Sigmoid colon (tissue), 6 donors: ENCODE measurements at regions not wholly inside any gene's neighbourhood (a gene's known extent, or its start where the extent isn't known, plus 50 kb on each side); places are given as distances from the start of the nearest gene placed in this dataset.

Experiments used
- DNase-seq: peaks from one replicate; pipeline ENCODE4 v3.0.0-alpha.2; 2019
- H3K27ac ChIP-seq, 4 donors: fragments of 200-600 bp; sonication (generic); one replicate each; pipeline ENCODE4 v1.5.1; 2016 to 2019; ENCODE audit warnings: mild to moderate bottlenecking in 1 of 4
- H3K27me3 ChIP-seq, 3 donors: fragments of 200-600 bp; sonication (generic); one replicate each; pipeline ENCODE4 v1.5.1; 2019; ENCODE audit warnings: mild to moderate bottlenecking in 1 of 3
- H3K36me3 ChIP-seq, 4 donors: fragments of 200-600 bp; sonication (generic); one replicate each; pipeline ENCODE4 v1.5.1; 2016 to 2019
- H3K4me1 ChIP-seq, 4 donors: fragments of 200-600 bp; sonication (generic); one replicate each; pipeline ENCODE4 v1.5.1; 2017 to 2019
- H3K4me3 ChIP-seq, 4 donors: fragments of 200-600 bp; sonication (generic); one replicate each; pipeline ENCODE4 v1.5.1; 2017 to 2019; ENCODE audit warnings: mild to moderate bottlenecking in 2 of 4, moderate library complexity in 1 of 4
- H3K9me3 ChIP-seq, 4 donors: fragments of 200-600 bp in 3 of 4; sonication (generic) in 3 of 4; one replicate each; pipeline versions ENCODE4 v1.5.1 to v1.6.1; 2013 to 2019
- EP300 ChIP-seq, 4 donors: sonication (generic); formaldehyde crosslinking; IDR thresholded peaks; one replicate each; pipeline ENCODE4 v1.6.1; 2017; ENCODE audit warnings: antibody characterized with exemption in 4 of 4
- POLR2A ChIP-seq, 2 donors: fragments of 450-650 bp; IDR thresholded peaks; one replicate each; pipeline ENCODE4 v1.6.1; 2016; ENCODE audit warnings: antibody characterized with exemption in 2 of 2, mild to moderate bottlenecking in 2 of 2, moderate library complexity in 2 of 2
- POLR2AphosphoS5 ChIP-seq, 4 donors: sonication (generic); formaldehyde crosslinking; IDR thresholded peaks; one replicate each; pipeline ENCODE4 v1.6.1; 2017; ENCODE audit warnings: antibody characterized with exemption in 4 of 4
- WGBS, 2 donors: extraction: QIAGEN DNeasy Blood & Tissue Kit; methylation state at CpG; one replicate each; pipeline ENCODE4 v1.1.7; 2013; 5-methylcytosine and 5-hydroxymethylcytosine counted together
- intact Hi-C: fragments of 100-400 bp; cut with DNase I; formaldehyde crosslinking; loops from one replicate; pipeline ENCODE4 v1.15.1; 2023
- TF ChIP-seq, protein P1 (sequence below), 4 experiments: fragments of 450-650 bp in 3 of 4; fragments of 200-600 bp in 1 of 4; IDR thresholded peaks; one replicate each; pipeline ENCODE4 v1.5.1; 2016 to 2019; ENCODE audit warnings: antibody characterized with exemption in 4 of 4, mild to moderate bottlenecking in 3 of 4, moderate library complexity in 2 of 4
- donor health status: healthy with polysubstance abuse.
- donor health status: healthy.

DNA sequence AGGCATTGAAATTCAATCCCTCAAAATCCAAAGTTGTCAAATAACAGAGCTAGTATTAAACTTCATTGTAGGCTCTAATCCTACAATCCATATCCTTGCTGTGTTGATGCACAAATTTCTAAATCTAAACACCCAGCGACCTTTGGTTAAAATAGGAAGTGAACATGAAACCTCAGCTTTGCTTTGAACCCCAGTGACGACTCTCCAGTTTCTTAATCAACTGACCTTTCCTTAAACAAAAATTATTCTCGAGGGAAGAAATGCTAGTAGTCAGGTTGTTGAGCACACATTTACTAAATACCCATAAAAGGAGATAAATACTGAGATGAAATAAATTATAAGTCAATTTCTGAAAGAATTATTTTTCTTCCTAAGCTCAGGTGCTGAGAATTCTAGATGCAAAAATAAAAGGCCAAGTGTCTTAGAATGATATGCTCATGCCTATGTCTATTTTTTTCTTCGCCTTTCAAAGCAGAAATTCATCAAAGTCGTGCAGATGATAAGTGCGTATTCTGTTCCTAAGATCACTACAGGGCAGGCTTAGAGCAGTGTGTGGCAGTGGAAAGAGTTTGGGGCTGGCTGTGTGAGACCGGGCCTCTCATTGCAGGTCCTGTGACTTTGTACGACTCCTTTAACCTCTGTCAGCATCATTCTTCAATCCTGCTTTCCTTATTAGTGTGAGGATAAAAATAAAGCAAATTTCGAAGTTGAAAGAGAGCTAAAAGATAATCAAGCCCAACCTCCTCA lies 208.7 kb downstream of the PRL start:
- TF ChIP-seq POLR2AphosphoS5 (IDR thresholded peaks at IDR 0.05) (no peak), EP300 (IDR thresholded peaks at IDR 0.05) (no peak), POLR2A (IDR thresholded peaks at IDR 0.05) (no peak)
- TF ChIP-seq, protein P1, sequence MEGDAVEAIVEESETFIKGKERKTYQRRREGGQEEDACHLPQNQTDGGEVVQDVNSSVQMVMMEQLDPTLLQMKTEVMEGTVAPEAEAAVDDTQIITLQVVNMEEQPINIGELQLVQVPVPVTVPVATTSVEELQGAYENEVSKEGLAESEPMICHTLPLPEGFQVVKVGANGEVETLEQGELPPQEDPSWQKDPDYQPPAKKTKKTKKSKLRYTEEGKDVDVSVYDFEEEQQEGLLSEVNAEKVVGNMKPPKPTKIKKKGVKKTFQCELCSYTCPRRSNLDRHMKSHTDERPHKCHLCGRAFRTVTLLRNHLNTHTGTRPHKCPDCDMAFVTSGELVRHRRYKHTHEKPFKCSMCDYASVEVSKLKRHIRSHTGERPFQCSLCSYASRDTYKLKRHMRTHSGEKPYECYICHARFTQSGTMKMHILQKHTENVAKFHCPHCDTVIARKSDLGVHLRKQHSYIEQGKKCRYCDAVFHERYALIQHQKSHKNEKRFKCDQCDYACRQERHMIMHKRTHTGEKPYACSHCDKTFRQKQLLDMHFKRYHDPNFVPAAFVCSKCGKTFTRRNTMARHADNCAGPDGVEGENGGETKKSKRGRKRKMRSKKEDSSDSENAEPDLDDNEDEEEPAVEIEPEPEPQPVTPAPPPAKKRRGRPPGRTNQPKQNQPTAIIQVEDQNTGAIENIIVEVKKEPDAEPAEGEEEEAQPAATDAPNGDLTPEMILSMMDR (IDR thresholded peaks at IDR 0.05): no peak
- Histone ChIP-seq H3K4me1 (peaks cover 0 to 7% (median 5%) of the 10 kb centered on the region in 4 donors), H3K36me3 (no peaks in the 10 kb centered on the region), H3K9me3 (no peaks in the 10 kb centered on the region), H3K4me3 (no peak overlapping the region), H3K27me3 (no peaks in the 10 kb centered on the region), H3K27ac (no peak overlapping the region)
- intact Hi-C loops: no loop called here
- DNase-seq: no peak
- WGBS, 2 donors: 71 to 85% methylated on average over 9 of the region's 9 CpGs

DNA sequence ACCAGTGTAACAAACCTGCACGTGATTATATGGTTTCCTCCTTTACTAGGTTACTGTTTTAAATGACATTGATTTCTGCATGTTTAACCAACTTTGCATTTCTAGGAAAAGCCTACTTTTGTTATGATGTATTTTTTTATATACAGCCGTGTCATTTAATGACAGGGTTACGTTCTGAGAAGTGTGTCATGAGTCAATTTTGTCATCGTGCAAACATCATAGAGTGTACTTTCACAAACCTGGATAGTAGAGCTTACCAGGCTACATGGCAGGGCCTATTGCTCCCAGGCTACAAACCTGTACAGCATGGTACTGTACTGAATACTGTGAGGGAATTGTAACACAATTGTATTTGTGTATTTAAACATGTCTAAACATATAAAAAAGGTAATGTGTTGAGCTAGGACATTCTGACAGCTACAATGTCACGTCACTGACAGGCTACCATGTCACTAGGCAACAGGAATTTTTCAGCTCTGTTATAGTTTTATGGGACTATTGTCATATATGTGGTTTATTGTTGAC lies 205.3 kb downstream of the PRL start:
- Histone ChIP-seq H3K27me3 (no peaks in the 10 kb centered on the region), H3K27ac (no peak overlapping the region), H3K4me3 (no peak overlapping the region), H3K9me3 (no peaks in the 10 kb centered on the region), H3K4me1 (no peaks in the 10 kb centered on the region), H3K36me3 (no peaks in the 10 kb centered on the region)
- TF ChIP-seq, protein P1 (IDR thresholded peaks at IDR 0.05): no peak
- TF ChIP-seq EP300 (IDR thresholded peaks at IDR 0.05): no peak
- TF ChIP-seq POLR2A (IDR thresholded peaks at IDR 0.05): no peak
- TF ChIP-seq POLR2AphosphoS5 (IDR thresholded peaks at IDR 0.05): no peak
- WGBS, 2 donors: 18 to 65% methylated on average over 5 of the region's 5 CpGs
- intact Hi-C loops: no loop called here
- no peak for DNase-seq

DNA sequence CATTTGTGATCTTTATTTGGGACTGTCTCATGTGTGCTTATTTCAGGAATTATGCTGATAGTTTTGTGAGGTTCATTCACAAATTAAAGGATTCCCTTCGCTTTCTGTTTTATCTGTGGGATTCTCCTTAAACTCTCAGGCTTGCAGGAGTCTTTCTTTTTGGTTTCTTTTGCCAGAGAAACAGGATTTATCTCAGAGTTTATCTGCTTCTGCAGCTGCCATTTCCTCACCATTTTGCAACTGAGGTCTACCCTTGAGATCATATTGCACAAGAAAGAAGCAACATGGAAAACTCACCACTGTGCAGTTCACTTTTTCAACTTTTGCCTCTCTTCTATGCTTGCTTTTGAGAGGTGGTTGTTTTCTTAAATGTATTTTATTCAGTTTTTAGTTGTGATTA lies 201.0 kb downstream of the PRL start:
- TF ChIP-seq EP300 (IDR thresholded peaks at IDR 0.05): no peak
- TF ChIP-seq POLR2A (IDR thresholded peaks at IDR 0.05): no peak
- no peak for TF ChIP-seq POLR2AphosphoS5 (IDR thresholded peaks at IDR 0.05)
- TF ChIP-seq, protein P1 (IDR thresholded peaks at IDR 0.05): no peak
- H3K27me3 ChIP-seq: no peaks in the 10 kb centered on the region
- no peaks in the 10 kb centered on the region for H3K9me3 ChIP-seq
- H3K36me3 ChIP-seq: no peaks in the 10 kb centered on the region
- no peak for DNase-seq
- intact Hi-C loops: no loop called here
- WGBS, 2 donors: 92% methylated on average over 1 of the region's 1 CpG
- H3K27ac ChIP-seq: no peak overlapping the region
- no peaks in the 10 kb centered on the region for H3K4me1 ChIP-seq
- no peak overlapping the region for H3K4me3 ChIP-seq

DNA sequence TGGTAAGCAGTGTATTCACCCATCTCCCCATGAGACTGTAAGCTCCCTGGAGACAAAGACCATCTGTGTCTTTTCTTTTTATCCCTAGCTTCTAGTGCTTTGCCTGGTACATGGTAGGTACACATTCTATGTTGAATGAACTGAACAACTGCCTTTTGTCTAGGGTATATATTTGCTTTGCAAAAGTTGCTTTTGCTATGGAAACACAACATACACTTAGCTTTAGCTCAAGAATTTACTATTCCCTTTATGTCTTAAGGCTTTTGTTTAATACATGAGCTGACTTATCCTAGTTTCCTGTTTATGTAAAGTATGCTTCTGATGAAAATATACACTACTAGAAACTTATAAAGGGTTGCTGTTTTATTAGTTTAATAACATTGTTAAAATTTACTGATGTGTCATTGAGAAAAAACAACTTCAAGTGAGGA lies 198.2 kb downstream of the PRL start:
- no peak for DNase-seq
- Histone ChIP-seq H3K27me3 (no peaks in the 10 kb centered on the region), H3K4me3 (no peak overlapping the region), H3K4me1 (no peaks in the 10 kb centered on the region), H3K9me3 (no peaks in the 10 kb centered on the region), H3K27ac (no peak overlapping the region), H3K36me3 (no peaks in the 10 kb centered on the region)
- TF ChIP-seq EP300 (IDR thresholded peaks at IDR 0.05) (no peak), POLR2A (IDR thresholded peaks at IDR 0.05) (no peak), POLR2AphosphoS5 (IDR thresholded peaks at IDR 0.05) (no peak)
- TF ChIP-seq, protein P1 (IDR thresholded peaks at IDR 0.05): no peak
- intact Hi-C loops: no loop called here
